Large intestine (tissue), 3 donors: ENCODE measurements at regions not wholly inside any gene's neighbourhood (a gene's known extent, or its start where the extent isn't known, plus 50 kb on each side); places are given as distances from the start of the nearest gene placed in this dataset.
"Not testable (repeated sequence)": the region's sequence is repeated elsewhere in the genome, so short reads cannot be mapped to it uniquely, and the experiment has no call there.

Experiments used
- DNase-seq, 2 donors: peaks; one replicate each; pipeline versions ENCODE4 v3.0.0 to v3.0.0-alpha.2; 2013
- H3K27ac ChIP-seq: one replicate; pipeline ENCODE4 v1.5.1; 2013; ENCODE audit warnings: low read length
- H3K27me3 ChIP-seq: 2 replicates; pipeline ENCODE4 v1.6.1; 2013; ENCODE audit warnings: low read length; ENCODE audit not compliant: control insufficient read depth, insufficient read depth
- H3K36me3 ChIP-seq: 2 replicates; pipeline ENCODE4 v1.6.1; 2013; ENCODE audit warnings: low read length; ENCODE audit not compliant: control insufficient read depth, insufficient read depth
- H3K4me1 ChIP-seq: one replicate; pipeline ENCODE4 v1.6.1; 2013; ENCODE audit warnings: low read length; ENCODE audit not compliant: control insufficient read depth, insufficient read depth
- H3K4me3 ChIP-seq: one replicate; pipeline ENCODE4 v1.5.1; 2013; ENCODE audit warnings: low read length
- H3K9me3 ChIP-seq: one replicate; pipeline ENCODE4 v1.6.1; 2013; ENCODE audit warnings: mild to moderate bottlenecking, low read depth, low read length, moderate library complexity; ENCODE audit not compliant: control insufficient read depth
- WGBS: methylation state at CpG from one replicate; pipeline ENCODE4 v1.1.5; 2013; ENCODE audit warnings: low lambda C conversion rate; ENCODE audit not compliant: insufficient coverage; 5-methylcytosine and 5-hydroxymethylcytosine counted together

GRCh38 chr5:105207066-105207465 lies 1644.5 kb upstream of the NUDT12 start:
- no peaks in the 10 kb centered on the region for H3K27me3 ChIP-seq
- no peaks in the 10 kb centered on the region for H3K36me3 ChIP-seq
- 100% methylated on average over 1 of the region's 2 CpGs for WGBS
- no peaks in the 10 kb centered on the region for H3K9me3 ChIP-seq
- H3K27ac ChIP-seq = no peak overlapping the region
- no peak for DNase-seq
- no peaks in the 10 kb centered on the region for H3K4me1 ChIP-seq
- H3K4me3 ChIP-seq = no peak overlapping the region

DNA sequence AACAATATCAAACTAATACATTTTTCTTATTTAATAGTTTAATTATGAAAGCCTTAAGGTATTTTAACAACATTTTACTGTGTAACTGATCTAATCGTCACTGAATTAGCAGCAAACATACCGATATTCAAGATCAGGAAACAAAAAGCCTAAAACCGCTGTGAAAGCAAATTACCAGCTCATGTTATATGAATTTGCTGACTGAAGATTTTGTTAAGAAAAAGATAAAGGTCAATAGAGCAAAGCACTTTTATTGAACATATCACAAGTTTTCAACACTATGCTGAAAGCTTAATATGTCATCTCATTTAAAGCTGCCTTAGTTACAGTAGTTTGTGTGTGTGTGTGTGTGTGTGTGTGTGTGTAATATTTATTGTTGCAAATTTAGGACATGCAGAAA lies 1634.9 kb upstream of the NUDT12 start:
- no peaks in the 10 kb centered on the region for H3K36me3 ChIP-seq
- WGBS = 92% methylated on average over 2 of the region's 3 CpGs
- H3K27me3 ChIP-seq = no peaks in the 10 kb centered on the region
- no peak overlapping the region for H3K4me3 ChIP-seq
- no peaks in the 10 kb centered on the region for H3K9me3 ChIP-seq
- H3K4me1 ChIP-seq = no peaks in the 10 kb centered on the region
- no peak overlapping the region for H3K27ac ChIP-seq
- no peak for DNase-seq

GRCh38 chr5:105195765-105196164 lies 1633.2 kb upstream of the NUDT12 start:
- no peak overlapping the region for H3K4me3 ChIP-seq
- no peaks in the 10 kb centered on the region for H3K9me3 ChIP-seq
- no peak for DNase-seq

DNA sequence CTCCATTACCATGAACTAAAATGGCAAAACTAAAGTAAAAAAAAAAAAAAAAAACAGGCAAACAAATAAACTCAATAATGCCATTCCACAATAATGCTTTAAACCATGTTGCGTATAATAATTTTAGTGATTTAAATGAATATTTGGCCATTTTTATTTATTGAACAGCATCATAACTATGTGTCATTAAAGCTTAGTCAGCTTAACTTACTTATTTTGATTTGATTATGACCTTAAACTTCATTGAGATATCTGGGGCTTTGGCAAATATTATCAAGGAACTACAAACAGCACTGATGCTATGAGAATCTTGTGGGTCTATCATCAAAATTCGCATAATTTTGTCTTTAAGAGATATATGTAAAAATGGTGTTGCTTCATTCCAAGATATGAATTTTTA lies 1610.3 kb upstream of the NUDT12 start:
- H3K27me3 ChIP-seq = no peaks in the 10 kb centered on the region
- no peak for DNase-seq
- WGBS = 100% methylated on average over 1 of the region's 2 CpGs
- H3K4me3 ChIP-seq = no peak overlapping the region
- H3K36me3 ChIP-seq = no peaks in the 10 kb centered on the region
- no peaks in the 10 kb centered on the region for H3K9me3 ChIP-seq
- H3K4me1 ChIP-seq = no peaks in the 10 kb centered on the region
- H3K27ac ChIP-seq = no peak overlapping the region

More at GRCh38 chr5:105195765-105196164, 1633.2 kb upstream of the NUDT12 start:
- Histone ChIP-seq H3K4me1 (no peaks in the 10 kb centered on the region), H3K27ac (no peak overlapping the region), H3K36me3 (no peaks in the 10 kb centered on the region), H3K27me3 (no peaks in the 10 kb centered on the region)

DNA sequence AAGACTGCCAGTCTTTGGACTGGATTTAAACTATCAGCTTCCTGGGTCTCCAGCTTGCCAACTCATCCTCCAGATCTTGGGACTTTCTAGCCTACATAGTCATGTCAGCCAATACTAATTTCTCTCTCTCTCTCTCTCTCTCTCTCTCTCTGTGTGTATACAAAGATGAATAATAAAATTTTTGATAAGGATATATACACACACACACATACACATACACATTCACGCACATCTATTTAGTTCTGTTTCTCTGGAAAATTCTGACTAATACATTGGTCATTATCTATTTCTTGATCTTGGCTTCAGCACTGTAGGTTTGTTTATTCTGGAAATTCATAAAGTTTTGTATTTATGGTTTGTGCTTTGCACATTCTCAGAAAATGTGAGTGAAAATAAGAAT lies 1606.2 kb upstream of the NUDT12 start:
- no peaks in the 10 kb centered on the region for H3K9me3 ChIP-seq
- WGBS = no CpG with 5 or more reads among the region's 1 CpG
- no peaks in the 10 kb centered on the region for H3K27me3 ChIP-seq
- no peaks in the 10 kb centered on the region for H3K4me1 ChIP-seq
- no peak overlapping the region for H3K27ac ChIP-seq
- H3K4me3 ChIP-seq = no peak overlapping the region
- no peaks in the 10 kb centered on the region for H3K36me3 ChIP-seq
- DNase-seq = no peak

DNA sequence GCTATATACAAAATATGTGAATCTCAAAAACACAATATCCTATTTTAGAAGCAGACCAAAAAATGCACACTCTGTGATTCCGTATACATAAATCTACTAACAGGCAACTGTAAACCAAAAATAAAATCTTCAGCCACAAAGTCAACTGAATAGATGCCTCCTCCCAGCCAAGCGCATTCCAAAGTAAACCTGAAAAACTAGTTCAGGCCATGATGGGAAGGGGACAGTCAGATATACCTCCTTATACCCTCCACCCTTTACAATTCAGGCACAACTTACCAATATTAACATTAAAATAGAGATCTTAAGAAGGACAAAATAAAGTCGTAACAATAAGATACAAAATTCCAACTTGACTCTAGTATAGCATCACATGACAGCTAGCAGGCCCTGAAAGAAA lies 1604.5 kb upstream of the NUDT12 start:
- WGBS = 94% methylated on average over 2 of the region's 3 CpGs
- H3K9me3 ChIP-seq = no peaks in the 10 kb centered on the region
- H3K4me3 ChIP-seq = no peak overlapping the region
- H3K36me3 ChIP-seq = no peaks in the 10 kb centered on the region
- no peak for DNase-seq
- H3K27me3 ChIP-seq = no peaks in the 10 kb centered on the region
- no peaks in the 10 kb centered on the region for H3K4me1 ChIP-seq
- no peak overlapping the region for H3K27ac ChIP-seq

DNA sequence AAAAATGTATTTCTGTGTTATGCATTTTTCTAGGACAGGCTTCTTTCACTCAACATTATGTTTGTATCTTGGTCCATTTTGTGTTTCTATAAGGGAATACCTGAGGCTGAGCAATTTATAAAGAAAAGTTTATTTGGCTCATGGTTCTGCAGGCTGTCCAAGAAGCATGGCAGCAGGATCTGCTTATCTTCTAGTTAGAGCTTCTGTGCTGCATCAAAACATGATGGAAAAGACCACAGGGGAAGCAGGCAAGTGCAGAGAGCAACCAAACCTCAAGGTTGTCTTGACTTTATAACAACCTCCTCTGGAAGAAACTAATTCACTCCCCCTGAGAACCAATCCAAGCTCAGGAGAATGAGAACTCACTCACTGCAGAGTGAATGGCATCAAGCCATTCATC lies 1601.0 kb upstream of the NUDT12 start:
- H3K27me3 ChIP-seq = no peaks in the 10 kb centered on the region
- no peaks in the 10 kb centered on the region for H3K36me3 ChIP-seq
- H3K27ac ChIP-seq = no peak overlapping the region
- no peak for DNase-seq
- H3K9me3 ChIP-seq = no peaks in the 10 kb centered on the region
- no peaks in the 10 kb centered on the region for H3K4me1 ChIP-seq
- H3K4me3 ChIP-seq = no peak overlapping the region

DNA sequence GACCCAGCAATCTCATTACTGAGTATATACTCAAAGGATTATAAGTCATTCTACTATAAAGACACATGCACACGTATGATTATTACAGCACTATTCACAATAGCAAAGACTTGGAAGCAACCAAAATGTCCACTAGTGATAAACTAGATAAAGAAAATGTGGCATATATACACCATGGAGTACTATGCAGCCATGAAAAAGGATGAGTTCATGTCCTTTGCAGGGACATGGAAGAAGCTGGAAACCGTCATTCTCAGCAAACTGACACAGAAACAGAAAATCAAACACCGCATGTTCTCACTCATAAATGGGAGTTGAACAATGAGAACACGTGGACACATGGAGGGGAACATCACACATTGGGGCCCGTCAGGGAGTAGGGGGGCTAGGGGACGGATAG lies 1600.0 kb upstream of the NUDT12 start:
- not testable (repeated sequence) for H3K4me1 ChIP-seq, H3K27me3 ChIP-seq, H3K36me3 ChIP-seq, H3K27ac ChIP-seq, DNase-seq, H3K4me3 ChIP-seq, H3K9me3 ChIP-seq
- WGBS = no CpG with 5 or more reads among the region's 6 CpGs

- Histone ChIP-seq H3K27me3 (no peaks in the 10 kb centered on the region), H3K27ac (no peak overlapping the region), H3K4me3 (no peak overlapping the region), H3K36me3 (no peaks in the 10 kb centered on the region), H3K4me1 (no peaks in the 10 kb centered on the region), H3K9me3 (no peaks in the 10 kb centered on the region)
- no CpG with 5 or more reads among the region's 4 CpGs for WGBS
- no peak for DNase-seq
These were observed 1595.9 kb upstream of the NUDT12 start for GRCh38 chr5:105158526-105158925.

DNA sequence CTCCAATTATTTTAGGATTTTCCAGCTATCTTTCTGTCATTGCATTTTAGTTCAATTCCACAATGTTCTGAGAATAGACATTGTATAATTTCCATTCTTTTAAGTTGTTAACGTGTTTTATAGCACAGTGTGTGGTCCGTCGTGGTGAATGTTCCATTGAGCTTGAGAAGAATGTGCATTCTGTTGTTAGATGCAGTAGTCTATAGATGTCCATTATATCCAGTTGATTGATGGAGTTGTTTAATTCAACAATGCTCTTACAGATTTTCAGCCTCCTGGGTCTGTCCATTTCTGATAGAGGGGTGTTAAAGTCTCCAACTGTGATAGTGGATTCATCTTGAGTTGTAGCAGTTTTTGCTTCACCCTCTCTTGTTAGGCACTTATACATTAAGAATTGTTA lies 1587.7 kb upstream of the NUDT12 start:
- Histone ChIP-seq H3K27ac (no peak overlapping the region), H3K36me3 (no peaks in the 10 kb centered on the region), H3K27me3 (no peaks in the 10 kb centered on the region), H3K4me1 (no peaks in the 10 kb centered on the region), H3K4me3 (no peak overlapping the region), H3K9me3 (no peaks in the 10 kb centered on the region)
- no peak for DNase-seq
- 82% methylated on average over 3 of the region's 3 CpGs for WGBS

- Histone ChIP-seq H3K4me1 (no peaks in the 10 kb centered on the region), H3K4me3 (no peak overlapping the region), H3K9me3 (no peaks in the 10 kb centered on the region), H3K27ac (no peak overlapping the region), H3K27me3 (no peaks in the 10 kb centered on the region), H3K36me3 (no peaks in the 10 kb centered on the region)
- WGBS = 100% methylated on average over 1 of the region's 2 CpGs
- DNase-seq = no peak
These were observed 1584.3 kb upstream of the NUDT12 start for GRCh38 chr5:105146867-105147266.
